PFSK-1 (cell line): ENCODE measurements at regions not wholly inside any gene's neighbourhood (a gene's known extent, or its start where the extent isn't known, plus 50 kb on each side); places are given as distances from the start of the nearest gene placed in this dataset.

Source experiments
- FOXP2 ChIP-seq: optimal IDR thresholded peaks from 2 replicates; pipeline ENCODE3; 2011; ENCODE audit warnings: borderline replicate concordance, control low read depth, inconsistent platforms; ENCODE audit not compliant: insufficient read depth; ENCODE audit errors: extremely low read length, extremely low read depth
- POLR2AphosphoS5 ChIP-seq: IDR thresholded peaks from 2 replicates; pipeline ENCODE4 v1.6.1; 2012; ENCODE audit warnings: low read depth, mild to moderate bottlenecking, control low read depth, low read length, moderate library complexity
- SIN3A ChIP-seq: IDR thresholded peaks from 2 replicates; pipeline ENCODE4 v1.6.1; 2012; ENCODE audit warnings: mild to moderate bottlenecking, low read length, moderate library complexity, borderline replicate concordance; ENCODE audit not compliant: insufficient read depth
- TAF1 ChIP-seq: IDR thresholded peaks from 2 replicates; pipeline ENCODE4 v1.6.1; 2012; ENCODE audit warnings: low read length, control low read depth, borderline replicate concordance; ENCODE audit not compliant: insufficient read depth
- TF ChIP-seq, protein P1 (sequence below), 2 experiments: IDR thresholded peaks; 2 replicates each; pipeline versions ENCODE4 v1.6.1 to v1.8.0; 2011 to 2012; ENCODE audit warnings: low read depth in 2 of 2, low read length in 2 of 2, control low read depth in 1 of 2, inconsistent platforms in 1 of 2, mild to moderate bottlenecking in 1 of 2, moderate library complexity in 1 of 2; ENCODE audit not compliant: insufficient read depth in 1 of 2

DNA sequence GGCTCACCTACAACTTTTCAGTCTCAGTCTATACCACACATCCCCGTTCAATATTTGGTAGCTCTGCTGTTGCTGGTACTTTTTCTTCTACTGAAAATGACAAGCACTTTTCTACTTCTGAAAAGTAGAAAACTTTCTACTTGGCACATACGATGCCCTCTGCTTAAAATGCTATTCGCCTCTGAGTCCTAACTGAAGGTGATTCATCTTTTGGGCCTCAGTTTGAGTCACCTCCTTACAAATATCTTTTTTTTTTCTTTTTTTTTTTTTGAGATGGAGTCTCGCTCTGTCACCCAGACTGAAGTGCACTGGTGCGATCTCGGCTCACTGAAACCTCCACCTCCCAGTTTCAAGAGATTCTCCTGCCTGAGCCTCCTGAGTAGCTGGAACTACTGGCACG lies 136.0 kb upstream of the CYYR1 start:
- TF ChIP-seq POLR2AphosphoS5 (no peak), FOXP2 (no peak), TAF1 (no peak), SIN3A (no peak)
- TF ChIP-seq, protein P1, sequence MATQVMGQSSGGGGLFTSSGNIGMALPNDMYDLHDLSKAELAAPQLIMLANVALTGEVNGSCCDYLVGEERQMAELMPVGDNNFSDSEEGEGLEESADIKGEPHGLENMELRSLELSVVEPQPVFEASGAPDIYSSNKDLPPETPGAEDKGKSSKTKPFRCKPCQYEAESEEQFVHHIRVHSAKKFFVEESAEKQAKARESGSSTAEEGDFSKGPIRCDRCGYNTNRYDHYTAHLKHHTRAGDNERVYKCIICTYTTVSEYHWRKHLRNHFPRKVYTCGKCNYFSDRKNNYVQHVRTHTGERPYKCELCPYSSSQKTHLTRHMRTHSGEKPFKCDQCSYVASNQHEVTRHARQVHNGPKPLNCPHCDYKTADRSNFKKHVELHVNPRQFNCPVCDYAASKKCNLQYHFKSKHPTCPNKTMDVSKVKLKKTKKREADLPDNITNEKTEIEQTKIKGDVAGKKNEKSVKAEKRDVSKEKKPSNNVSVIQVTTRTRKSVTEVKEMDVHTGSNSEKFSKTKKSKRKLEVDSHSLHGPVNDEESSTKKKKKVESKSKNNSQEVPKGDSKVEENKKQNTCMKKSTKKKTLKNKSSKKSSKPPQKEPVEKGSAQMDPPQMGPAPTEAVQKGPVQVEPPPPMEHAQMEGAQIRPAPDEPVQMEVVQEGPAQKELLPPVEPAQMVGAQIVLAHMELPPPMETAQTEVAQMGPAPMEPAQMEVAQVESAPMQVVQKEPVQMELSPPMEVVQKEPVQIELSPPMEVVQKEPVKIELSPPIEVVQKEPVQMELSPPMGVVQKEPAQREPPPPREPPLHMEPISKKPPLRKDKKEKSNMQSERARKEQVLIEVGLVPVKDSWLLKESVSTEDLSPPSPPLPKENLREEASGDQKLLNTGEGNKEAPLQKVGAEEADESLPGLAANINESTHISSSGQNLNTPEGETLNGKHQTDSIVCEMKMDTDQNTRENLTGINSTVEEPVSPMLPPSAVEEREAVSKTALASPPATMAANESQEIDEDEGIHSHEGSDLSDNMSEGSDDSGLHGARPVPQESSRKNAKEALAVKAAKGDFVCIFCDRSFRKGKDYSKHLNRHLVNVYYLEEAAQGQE (IDR thresholded peaks at IDR 0.05; ENCODE audit: insufficient read depth in 1 of 2, low read depth in 2 of 2, low read length in 2 of 2): no peak

DNA sequence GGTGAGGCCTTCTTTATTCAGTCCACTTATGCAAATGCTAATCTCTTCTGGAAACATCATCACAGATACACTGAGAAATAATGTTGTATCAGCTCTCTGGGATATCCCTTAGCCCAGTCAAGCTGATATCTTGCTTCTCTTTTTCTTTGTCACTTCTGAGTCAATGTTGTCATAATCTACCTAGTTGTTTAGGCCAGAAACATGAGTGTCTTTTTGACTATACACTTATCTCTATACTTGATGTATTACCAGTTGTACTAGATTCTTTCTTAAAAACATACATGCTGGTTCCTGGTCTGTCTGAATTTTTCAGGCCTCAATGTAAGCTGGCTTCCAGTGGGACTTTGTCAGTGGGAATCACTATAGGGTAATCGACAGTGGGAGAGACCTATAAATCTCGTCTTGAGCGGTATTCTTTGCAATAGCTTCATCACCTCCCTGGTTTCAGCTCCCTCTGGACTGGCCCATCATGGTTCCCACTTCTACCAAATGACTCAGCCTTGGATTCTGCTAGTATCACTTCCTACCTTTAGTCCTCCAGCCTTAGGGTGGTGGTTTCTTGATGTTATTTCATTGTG lies 135.2 kb upstream of the CYYR1 start:
- no peak for TF ChIP-seq POLR2AphosphoS5
- no peak for TF ChIP-seq SIN3A
- no peak for TF ChIP-seq FOXP2
- TF ChIP-seq TAF1: no peak
- TF ChIP-seq, protein P1 (IDR thresholded peaks at IDR 0.05; ENCODE audit: insufficient read depth in 1 of 2, low read depth in 2 of 2, low read length in 2 of 2): no peak

DNA sequence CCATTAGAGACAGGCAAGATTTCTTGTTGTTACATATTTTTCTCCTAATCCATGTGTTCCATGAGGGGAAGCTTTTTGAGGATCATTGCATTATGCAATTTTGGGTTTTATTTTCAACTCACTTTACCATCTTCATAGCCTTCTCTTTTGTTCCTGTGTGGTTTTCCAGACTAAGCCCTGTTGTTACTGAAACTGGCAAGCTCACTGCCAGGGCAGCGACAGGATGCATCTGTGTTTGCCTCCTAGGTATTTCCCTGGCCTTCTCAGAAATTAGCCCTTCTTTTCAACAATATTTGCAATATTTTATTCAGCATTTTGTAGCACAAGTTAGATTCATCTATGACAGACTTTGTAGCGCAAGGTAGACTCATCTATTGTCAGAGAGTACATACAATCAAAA lies 134.2 kb upstream of the CYYR1 start:
- TF ChIP-seq POLR2AphosphoS5 (no peak), FOXP2 (no peak), TAF1 (no peak), SIN3A (no peak)
- TF ChIP-seq, protein P1 (IDR thresholded peaks at IDR 0.05; ENCODE audit: insufficient read depth in 1 of 2, low read depth in 2 of 2, low read length in 2 of 2): no peak

DNA sequence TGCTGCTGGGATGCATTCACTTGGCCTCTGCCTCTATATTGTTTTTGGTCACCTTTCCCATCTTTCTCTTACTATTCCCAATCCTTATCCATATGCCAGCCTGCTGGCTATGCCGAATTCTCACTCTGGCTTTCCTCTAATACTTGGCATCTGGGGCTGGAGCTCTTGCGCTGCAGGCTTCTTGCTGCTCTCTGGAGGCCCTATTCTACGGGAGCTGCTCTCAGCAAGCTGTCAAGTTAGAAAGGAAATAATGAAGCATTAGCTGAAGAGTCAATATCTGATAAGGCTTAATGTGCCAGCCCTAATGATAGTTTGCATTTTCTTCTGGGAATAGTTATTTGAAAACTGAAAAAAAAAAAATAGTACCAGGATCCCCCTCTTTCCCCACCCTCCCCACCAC lies 125.3 kb upstream of the CYYR1 start:
- TF ChIP-seq, protein P1 (IDR thresholded peaks at IDR 0.05; ENCODE audit: insufficient read depth in 1 of 2, low read depth in 2 of 2, low read length in 2 of 2): no peak
- TF ChIP-seq FOXP2 (no peak), POLR2AphosphoS5 (no peak), SIN3A (no peak), TAF1 (no peak)

DNA sequence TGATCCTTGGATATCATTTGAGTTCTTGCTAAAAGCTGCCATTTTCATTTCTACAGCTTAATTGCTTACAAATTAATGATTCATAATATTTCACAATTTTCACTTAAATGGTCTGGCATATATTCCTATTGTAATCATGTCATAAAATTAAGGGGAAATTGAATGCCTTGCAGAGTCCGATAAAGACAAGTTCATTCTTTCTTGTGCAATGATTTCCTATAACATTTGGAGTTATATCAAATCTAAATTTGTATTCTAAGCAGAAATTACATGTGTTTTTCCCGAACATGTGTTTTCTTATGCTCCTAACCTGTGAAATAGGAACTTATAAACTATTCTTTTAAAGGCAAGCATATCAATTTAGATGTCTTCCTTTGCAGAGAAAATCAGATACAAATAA lies 118.3 kb upstream of the CYYR1 start:
- TF ChIP-seq, protein P1 (IDR thresholded peaks at IDR 0.05; ENCODE audit: insufficient read depth in 1 of 2, low read depth in 2 of 2, low read length in 2 of 2): no peak
